ENCODE measurements at regions not wholly inside any gene's neighbourhood (a gene's known extent, or its start where the extent isn't known, plus 50 kb on each side); places are given as distances from the start of the nearest gene placed in this dataset.
"Not testable (repeated sequence)": the region's sequence is repeated elsewhere in the genome, so short reads cannot be mapped to it uniquely, and the experiment has no call there.

- not testable (repeated sequence) for TF ChIP-seq CTCF, POLR2AphosphoS5, POLR2A (IDR thresholded peaks at IDR 0.05)
These were observed 105.3 kb downstream of the NOC3L start for GRCh38 chr10:94257407-94257806.
